ENCODE measurements at regions not wholly inside any gene's neighbourhood (a gene's known extent, or its start where the extent isn't known, plus 50 kb on each side); places are given as distances from the start of the nearest gene placed in this dataset.
A peak's percentile ranks its signal among the peaks of the same experiment; 100 is the strongest.
"Not testable (repeated sequence)": the region's sequence is repeated elsewhere in the genome, so short reads cannot be mapped to it uniquely, and the experiment has no call there.

DNA sequence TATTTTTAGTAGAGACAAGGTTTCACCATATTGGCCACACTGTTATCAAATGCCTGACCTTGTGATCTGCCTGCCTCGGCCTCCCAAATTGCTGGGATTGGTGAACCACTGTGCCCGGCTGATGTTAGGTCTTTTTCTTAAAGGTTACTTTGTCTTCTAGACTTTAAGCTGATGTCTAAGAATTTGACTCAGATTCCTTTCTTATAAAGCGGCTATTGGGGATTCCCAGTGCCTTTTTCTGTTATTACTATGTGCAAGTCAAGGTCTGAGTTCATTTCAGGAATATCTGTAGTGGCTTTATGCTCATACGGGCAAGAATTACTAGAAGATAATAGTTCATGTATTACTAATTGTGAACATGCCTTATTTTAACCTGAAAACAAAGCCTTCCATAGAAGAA, 102.8 kb downstream of the LAT start:
- not testable (repeated sequence) for DNase-seq

DNA sequence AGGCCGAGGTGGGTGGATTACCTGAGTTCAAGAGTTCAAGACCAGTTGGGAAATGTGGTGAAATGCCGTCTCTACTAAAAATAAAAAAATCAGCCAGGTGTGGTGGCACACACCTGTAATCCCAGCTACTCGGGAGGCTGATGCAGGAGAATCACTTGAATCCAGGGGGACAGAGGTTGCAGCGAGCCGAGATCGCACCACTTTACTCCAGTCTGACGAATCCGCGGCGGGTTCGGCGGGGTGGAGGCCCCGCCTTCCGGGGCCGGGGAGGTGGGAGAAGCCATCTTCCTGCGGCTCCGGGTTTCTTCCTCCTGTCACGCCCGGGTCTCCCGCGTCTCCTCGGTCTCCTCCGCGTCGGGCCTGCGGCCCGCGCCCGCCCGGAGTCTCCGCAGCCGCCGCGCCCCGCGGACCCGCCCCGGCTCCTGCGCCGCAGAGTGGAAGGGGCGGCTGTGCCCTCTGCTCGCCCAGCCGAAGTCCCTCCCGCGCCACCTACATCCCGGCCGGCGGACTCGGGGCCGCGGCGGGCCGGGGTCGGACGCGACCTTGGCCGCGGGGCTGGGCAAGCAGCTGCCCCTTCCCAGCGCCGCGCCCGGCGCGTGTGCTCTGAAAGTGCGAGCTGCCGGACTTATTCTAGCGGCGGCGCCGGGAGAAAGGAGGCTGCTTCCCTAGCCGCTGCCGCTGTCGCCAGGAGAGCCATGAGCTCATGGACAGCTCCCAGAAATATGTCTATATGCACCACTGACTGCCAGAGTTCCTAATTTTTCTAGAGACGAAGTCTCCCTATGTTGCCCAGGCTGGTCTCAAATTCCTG, 97.2 kb downstream of the LAT start:
- DNase-seq, result not testable (repeated sequence)

DNA sequence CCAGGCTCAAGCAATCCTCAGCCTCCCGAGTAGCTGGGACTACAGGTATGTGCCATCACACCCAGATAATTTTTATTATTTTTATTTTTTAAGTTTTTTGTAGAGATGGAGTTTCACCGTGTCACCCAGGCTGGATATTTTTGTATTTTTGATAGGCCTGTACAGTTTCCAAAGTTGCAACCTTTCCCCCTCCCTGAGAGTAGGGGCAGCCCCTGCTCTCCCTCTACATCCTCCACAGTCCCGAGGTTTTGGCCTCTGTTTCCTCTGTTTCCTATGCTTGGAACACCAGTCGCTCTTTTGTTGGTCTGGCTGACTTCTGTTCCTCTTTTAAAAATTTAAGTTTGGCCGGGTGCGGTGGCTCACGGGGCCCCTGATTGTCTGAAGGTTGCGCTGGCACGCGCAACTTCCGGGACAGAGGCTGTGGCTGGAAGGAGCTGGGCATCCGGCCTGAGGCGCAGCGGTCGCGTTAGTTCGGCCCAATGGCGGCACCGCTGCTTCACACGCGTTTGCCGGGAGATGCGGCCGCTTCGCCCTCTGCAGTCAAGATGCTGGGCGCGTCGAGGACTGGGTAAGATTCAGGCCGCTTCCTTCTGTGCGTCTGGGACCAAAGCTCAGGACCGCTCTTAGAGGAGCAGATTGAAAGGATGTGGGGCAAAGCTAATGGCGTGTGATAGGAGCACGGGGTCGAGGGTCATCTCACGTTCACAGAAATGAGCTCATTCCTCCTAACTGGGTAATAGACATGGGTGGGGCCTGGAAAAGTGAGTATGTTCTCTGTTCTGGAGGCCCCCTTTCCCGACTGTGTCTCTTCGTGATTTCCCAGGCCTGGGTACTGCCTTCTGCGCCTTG, 89.9 kb downstream of the LAT start:
- peak; percentile 38 for DNase-seq

DNA sequence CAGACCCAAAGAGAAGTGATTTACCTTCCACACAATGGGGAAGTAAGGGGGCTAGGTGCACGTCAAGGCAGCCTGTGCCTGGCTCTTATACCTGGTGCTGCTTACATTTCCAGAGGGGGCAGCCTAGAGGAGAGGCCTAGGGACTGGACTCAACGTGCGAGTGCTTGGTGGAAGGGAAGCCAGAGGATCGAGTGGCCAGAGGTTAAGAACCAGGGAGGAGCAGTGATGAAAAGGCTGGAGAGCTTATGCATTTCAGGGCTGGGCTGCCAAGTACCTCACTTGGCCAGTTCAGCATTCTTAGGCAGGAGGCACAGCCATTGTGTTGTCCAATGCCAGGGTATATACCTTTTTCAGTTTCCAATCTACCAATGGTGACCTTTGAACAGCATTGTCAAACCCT, 77.4 kb downstream of the LAT start:
- not testable (repeated sequence) for DNase-seq

DNA sequence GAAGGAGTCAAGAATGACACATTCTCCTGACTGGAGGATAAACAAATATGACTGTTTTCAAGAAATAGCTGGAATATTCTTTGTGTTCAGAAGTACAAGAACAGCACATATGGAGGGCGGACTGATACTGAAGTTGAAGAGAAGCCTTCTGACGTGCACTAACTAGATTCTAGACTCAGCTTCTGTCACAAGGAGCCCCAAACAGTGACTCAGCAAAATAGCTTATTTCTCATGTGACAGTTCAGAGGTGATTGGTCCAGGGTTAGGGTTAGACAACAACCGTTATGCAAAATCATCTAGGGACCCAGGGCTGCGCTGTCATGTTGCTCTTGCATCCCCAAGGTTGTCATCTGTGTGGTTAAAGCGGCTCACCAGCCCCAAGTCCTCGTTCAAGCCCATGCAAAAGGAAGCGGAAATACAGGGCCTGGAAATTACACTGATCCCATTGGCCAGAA, 76.6 kb downstream of the LAT start:
- DNase-seq, result not testable (repeated sequence)

DNA sequence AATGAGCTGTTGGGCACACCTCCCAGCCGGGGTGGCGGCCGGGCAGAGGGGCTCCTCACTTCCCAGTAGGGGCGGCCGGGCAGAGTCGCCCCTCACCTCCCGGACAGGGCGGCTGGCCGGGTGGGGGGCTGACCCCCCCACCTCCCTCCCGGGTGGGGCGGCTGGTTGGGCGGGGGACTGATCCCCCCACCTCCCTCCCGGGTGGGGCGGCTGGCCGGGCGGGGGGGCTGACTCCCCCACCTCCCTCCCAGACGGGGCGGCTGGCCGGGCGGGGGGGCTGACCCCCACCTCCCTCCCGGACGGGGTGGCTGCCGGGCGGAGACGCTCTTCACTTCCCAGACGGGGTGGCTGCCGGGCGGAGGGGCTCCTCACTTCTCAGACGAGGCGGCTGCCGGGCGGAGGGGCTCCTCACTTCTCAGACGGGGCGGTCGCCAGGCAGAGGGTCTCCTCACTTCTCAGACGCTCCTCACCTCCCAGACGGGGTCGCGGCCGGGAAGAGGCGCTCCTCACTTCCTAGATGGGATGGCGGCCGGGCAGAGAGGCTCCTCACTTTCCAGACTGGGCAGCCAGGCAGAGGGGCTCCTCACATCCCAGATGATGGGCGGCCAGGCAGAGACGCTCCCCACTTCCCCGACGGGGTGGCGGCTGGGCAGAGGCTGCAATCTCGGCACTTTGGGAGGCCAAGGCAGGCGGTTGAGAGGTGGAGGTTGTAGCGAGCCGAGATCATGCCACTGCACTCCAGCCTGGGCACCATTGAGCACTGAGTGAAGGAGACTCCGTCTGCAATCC, 75.4 kb downstream of the LAT start:
- not testable (repeated sequence) for DNase-seq

DNA sequence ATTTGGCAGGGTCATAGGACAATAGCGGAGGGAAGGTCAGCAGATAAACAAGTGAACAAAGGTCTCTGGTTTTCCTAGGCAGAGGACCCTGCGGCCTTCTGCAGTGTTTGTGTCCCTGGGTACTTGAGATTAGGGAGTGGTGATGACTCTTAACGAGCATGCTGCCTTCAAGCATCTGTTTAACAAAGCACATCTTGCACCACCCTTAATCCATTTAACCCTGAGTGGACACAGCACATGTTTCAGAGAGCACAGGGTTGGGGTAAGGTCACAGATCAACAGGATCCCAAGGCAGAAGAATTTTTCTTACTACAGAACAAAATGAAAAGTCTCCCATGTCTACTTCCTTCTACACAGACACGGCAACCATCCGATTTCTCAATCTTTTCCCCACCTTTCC, 74.7 kb downstream of the LAT start:
- DNase-seq, result not testable (repeated sequence)

Data from midbrain (tissue), 1 donor.